ENCODE measurements at regions not wholly inside any gene's neighbourhood (a gene's known extent, or its start where the extent isn't known, plus 50 kb on each side); places are given as distances from the start of the nearest gene placed in this dataset.
"Not testable (repeated sequence)": the region's sequence is repeated elsewhere in the genome, so short reads cannot be mapped to it uniquely, and the experiment has no call there.

- no peaks in the 10 kb centered on the region for H3K4me1 Mint-ChIP-seq (ENCODE audit: low read depth)
- H3K36me3 Mint-ChIP-seq (ENCODE audit: low read depth), result no peaks in the 10 kb centered on the region
- peaks cover 12% of the 10 kb centered on the region for H3K9me3 Mint-ChIP-seq
- H3K27ac Mint-ChIP-seq, result no peak overlapping the region
- no peak overlapping the region for H3K4me3 Mint-ChIP-seq (ENCODE audit: low read depth)
- peaks cover 17% of the 10 kb centered on the region for H3K27me3 Mint-ChIP-seq (ENCODE audit: low read depth)
- DNase-seq (ENCODE audit: low spot score), result no peak
- intact Hi-C loops (cut with micrococcal nuclease), result no loop called here
Observed at GRCh38 chr2:238606311-238606710, 179.6 kb downstream of the ASB1 start.

- Mint-ChIP-seq H3K4me3 (ENCODE audit: low read depth) (no peak overlapping the region), H3K27ac (no peak overlapping the region), H3K4me1 (ENCODE audit: low read depth) (no peaks in the 10 kb centered on the region), H3K9me3 (peaks cover 4% of the 10 kb centered on the region), H3K36me3 (ENCODE audit: low read depth) (no peaks in the 10 kb centered on the region), H3K27me3 (ENCODE audit: low read depth) (peaks cover 6% of the 10 kb centered on the region)
- intact Hi-C loops (cut with micrococcal nuclease), result no loop called here
- no peak for DNase-seq (ENCODE audit: low spot score)
Observed at GRCh38 chr2:238613610-238614009, 186.9 kb downstream of the ASB1 start.

GRCh38 chr2:238614376-238614775 lies 187.6 kb downstream of the ASB1 start:
- H3K36me3 Mint-ChIP-seq (ENCODE audit: low read depth), result no peaks in the 10 kb centered on the region

GRCh38 chr2:238615187-238615586 lies 188.5 kb downstream of the ASB1 start:
- H3K9me3 Mint-ChIP-seq, result no peaks in the 10 kb centered on the region
- H3K27me3 Mint-ChIP-seq (ENCODE audit: low read depth), result peaks cover 4% of the 10 kb centered on the region
- H3K4me1 Mint-ChIP-seq (ENCODE audit: low read depth), result no peaks in the 10 kb centered on the region
- no peak overlapping the region for H3K4me3 Mint-ChIP-seq (ENCODE audit: low read depth)
- intact Hi-C loops (cut with micrococcal nuclease), result no loop called here
- DNase-seq (ENCODE audit: low spot score), result no peak
- no peak overlapping the region for H3K27ac Mint-ChIP-seq
- no peaks in the 10 kb centered on the region for H3K36me3 Mint-ChIP-seq (ENCODE audit: low read depth)

More at GRCh38 chr2:238614376-238614775, 187.6 kb downstream of the ASB1 start:
- peaks cover 3% of the 10 kb centered on the region for H3K27me3 Mint-ChIP-seq (ENCODE audit: low read depth)
- intact Hi-C loops (cut with micrococcal nuclease), result no loop called here
- H3K9me3 Mint-ChIP-seq, result no peaks in the 10 kb centered on the region
- no peak overlapping the region for H3K4me3 Mint-ChIP-seq (ENCODE audit: low read depth)
- H3K27ac Mint-ChIP-seq, result no peak overlapping the region
- DNase-seq (ENCODE audit: low spot score), result no peak
- H3K4me1 Mint-ChIP-seq (ENCODE audit: low read depth), result no peaks in the 10 kb centered on the region

- H3K36me3 Mint-ChIP-seq (ENCODE audit: low read depth), result no peaks in the 10 kb centered on the region
- H3K9me3 Mint-ChIP-seq, result no peaks in the 10 kb centered on the region
- no peaks in the 10 kb centered on the region for H3K4me1 Mint-ChIP-seq (ENCODE audit: low read depth)
- intact Hi-C loops (cut with micrococcal nuclease), result no loop called here
- no peak for DNase-seq (ENCODE audit: low spot score)
- H3K4me3 Mint-ChIP-seq (ENCODE audit: low read depth), result no peak overlapping the region
- H3K27ac Mint-ChIP-seq, result no peak overlapping the region
- H3K27me3 Mint-ChIP-seq (ENCODE audit: low read depth), result peaks cover 11% of the 10 kb centered on the region
Observed at GRCh38 chr2:238616681-238617080, 190.0 kb downstream of the ASB1 start.

- intact Hi-C loops (cut with micrococcal nuclease); H3K9me3 Mint-ChIP-seq; H3K36me3 Mint-ChIP-seq (ENCODE audit: low read depth); DNase-seq (ENCODE audit: low spot score); H3K4me3 Mint-ChIP-seq (ENCODE audit: low read depth); H3K4me1 Mint-ChIP-seq (ENCODE audit: low read depth); H3K27ac Mint-ChIP-seq: not testable (repeated sequence)
- peaks cover 14% of the 10 kb centered on the region for H3K27me3 Mint-ChIP-seq (ENCODE audit: low read depth)
Observed at GRCh38 chr2:238618494-238619283, 192.0 kb downstream of the ASB1 start.

GRCh38 chr2:238627899-238628298 lies 201.2 kb downstream of the ASB1 start:
- DNase-seq (ENCODE audit: low spot score), result no peak
- intact Hi-C loops (cut with micrococcal nuclease), result no loop called here
- Mint-ChIP-seq H3K36me3 (ENCODE audit: low read depth) (no peaks in the 10 kb centered on the region), H3K27me3 (ENCODE audit: low read depth) (peaks cover 2% of the 10 kb centered on the region), H3K4me1 (ENCODE audit: low read depth) (no peaks in the 10 kb centered on the region), H3K4me3 (ENCODE audit: low read depth) (no peak overlapping the region), H3K9me3 (no peaks in the 10 kb centered on the region), H3K27ac (no peak overlapping the region)

- H3K36me3 Mint-ChIP-seq (ENCODE audit: low read depth), result no peaks in the 10 kb centered on the region
- H3K4me3 Mint-ChIP-seq (ENCODE audit: low read depth), result no peak overlapping the region
- H3K27me3 Mint-ChIP-seq (ENCODE audit: low read depth), result peaks cover 2% of the 10 kb centered on the region
- H3K4me1 Mint-ChIP-seq (ENCODE audit: low read depth), result no peaks in the 10 kb centered on the region
- no peaks in the 10 kb centered on the region for H3K9me3 Mint-ChIP-seq
- no peak for DNase-seq (ENCODE audit: low spot score)
- intact Hi-C loops (cut with micrococcal nuclease), result no loop called here
- H3K27ac Mint-ChIP-seq, result no peak overlapping the region
Observed at GRCh38 chr2:238629064-238629463, 202.3 kb downstream of the ASB1 start.

- H3K4me1 Mint-ChIP-seq (ENCODE audit: low read depth), result no peaks in the 10 kb centered on the region
- no peaks in the 10 kb centered on the region for H3K9me3 Mint-ChIP-seq
- H3K36me3 Mint-ChIP-seq (ENCODE audit: low read depth), result no peaks in the 10 kb centered on the region
- H3K27ac Mint-ChIP-seq, result no peak overlapping the region
- no peak for DNase-seq (ENCODE audit: low spot score)
- H3K4me3 Mint-ChIP-seq (ENCODE audit: low read depth), result no peak overlapping the region
- no peaks in the 10 kb centered on the region for H3K27me3 Mint-ChIP-seq (ENCODE audit: low read depth)
- intact Hi-C loops (cut with micrococcal nuclease), result no loop called here
Observed at GRCh38 chr2:238631491-238632180, 204.9 kb downstream of the ASB1 start.

GRCh38 chr2:238632181-238633060 lies 205.7 kb downstream of the ASB1 start:
- DNase-seq (ENCODE audit: low spot score), result no peak
- Mint-ChIP-seq H3K27me3 (ENCODE audit: low read depth) (no peaks in the 10 kb centered on the region), H3K4me3 (ENCODE audit: low read depth) (no peak overlapping the region), H3K36me3 (ENCODE audit: low read depth) (no peaks in the 10 kb centered on the region), H3K27ac (no peak overlapping the region), H3K4me1 (ENCODE audit: low read depth) (no peaks in the 10 kb centered on the region), H3K9me3 (no peaks in the 10 kb centered on the region)
- intact Hi-C loops (cut with micrococcal nuclease), result no loop called here

GRCh38 chr2:238633426-238634328 lies 206.9 kb downstream of the ASB1 start:
- Mint-ChIP-seq H3K4me1 (ENCODE audit: low read depth) (no peaks in the 10 kb centered on the region), H3K9me3 (no peaks in the 10 kb centered on the region), H3K36me3 (ENCODE audit: low read depth) (no peaks in the 10 kb centered on the region), H3K4me3 (ENCODE audit: low read depth) (no peak overlapping the region), H3K27ac (no peak overlapping the region), H3K27me3 (ENCODE audit: low read depth) (no peaks in the 10 kb centered on the region)
- DNase-seq (ENCODE audit: low spot score), result no peak
- intact Hi-C loops (cut with micrococcal nuclease), result no loop called here

GRCh38 chr2:238634701-238635357 lies 208.1 kb downstream of the ASB1 start:
- no peak for DNase-seq (ENCODE audit: low spot score)
- no peaks in the 10 kb centered on the region for H3K4me1 Mint-ChIP-seq (ENCODE audit: low read depth)

More at GRCh38 chr2:238634701-238635357, 208.1 kb downstream of the ASB1 start:
- Mint-ChIP-seq H3K9me3 (no peaks in the 10 kb centered on the region), H3K4me3 (ENCODE audit: low read depth) (no peak overlapping the region), H3K27me3 (ENCODE audit: low read depth) (no peaks in the 10 kb centered on the region), H3K27ac (no peak overlapping the region), H3K36me3 (ENCODE audit: low read depth) (no peaks in the 10 kb centered on the region)
- intact Hi-C loops (cut with micrococcal nuclease), result no loop called here

Measured in activated T-helper 2 cell treated with anti-CD3 and anti-CD28 coated beads, Interferon-gamma antibody, Interleukin-2, Interleukin-4, amounts not matched to agents 10 μg/mL and 5 μg/mL and 100 μg/mL, durations not matched to agents 14 hours and 24 hours and 36 hours (primary cell).